GM10266 (cell line): ENCODE measurements at regions not wholly inside any gene's neighbourhood (a gene's known extent, or its start where the extent isn't known, plus 50 kb on each side); places are given as distances from the start of the nearest gene placed in this dataset.

Experiments used
- DNase-seq: peaks from one replicate; pipeline ENCODE4 v3.0.0; 2012; ENCODE audit errors: extremely low spot score
- TF ChIP-seq, protein P1 (sequence below): IDR thresholded peaks from 2 replicates; pipeline ENCODE4 v1.5.1; 2012; ENCODE audit warnings: mild to moderate bottlenecking, low read depth; ENCODE audit not compliant: control insufficient read depth, insufficient read depth; ENCODE audit errors: missing control alignments

DNA sequence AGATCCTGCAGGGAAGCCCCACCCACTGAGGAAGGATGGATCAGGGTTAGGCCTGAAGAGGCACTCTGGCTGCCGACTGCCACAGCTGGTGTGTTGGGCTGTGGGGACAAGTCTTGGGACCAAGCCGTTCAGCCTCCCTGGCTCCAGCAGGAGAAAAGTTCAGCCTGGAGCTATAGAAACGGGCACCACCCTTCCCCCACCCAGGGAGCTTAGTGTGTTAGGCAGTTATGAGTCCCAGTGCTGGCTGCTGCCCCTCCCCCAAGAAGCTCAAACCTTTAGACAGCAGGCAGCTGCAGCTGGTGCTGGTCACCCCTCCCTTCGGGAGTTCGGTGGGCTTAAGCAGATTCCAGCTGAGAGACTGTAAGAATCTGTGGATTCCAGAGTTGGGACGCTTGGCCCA is 447.1 kb upstream of the HS6ST1 start:
- no peak for DNase-seq
- TF ChIP-seq, protein P1, sequence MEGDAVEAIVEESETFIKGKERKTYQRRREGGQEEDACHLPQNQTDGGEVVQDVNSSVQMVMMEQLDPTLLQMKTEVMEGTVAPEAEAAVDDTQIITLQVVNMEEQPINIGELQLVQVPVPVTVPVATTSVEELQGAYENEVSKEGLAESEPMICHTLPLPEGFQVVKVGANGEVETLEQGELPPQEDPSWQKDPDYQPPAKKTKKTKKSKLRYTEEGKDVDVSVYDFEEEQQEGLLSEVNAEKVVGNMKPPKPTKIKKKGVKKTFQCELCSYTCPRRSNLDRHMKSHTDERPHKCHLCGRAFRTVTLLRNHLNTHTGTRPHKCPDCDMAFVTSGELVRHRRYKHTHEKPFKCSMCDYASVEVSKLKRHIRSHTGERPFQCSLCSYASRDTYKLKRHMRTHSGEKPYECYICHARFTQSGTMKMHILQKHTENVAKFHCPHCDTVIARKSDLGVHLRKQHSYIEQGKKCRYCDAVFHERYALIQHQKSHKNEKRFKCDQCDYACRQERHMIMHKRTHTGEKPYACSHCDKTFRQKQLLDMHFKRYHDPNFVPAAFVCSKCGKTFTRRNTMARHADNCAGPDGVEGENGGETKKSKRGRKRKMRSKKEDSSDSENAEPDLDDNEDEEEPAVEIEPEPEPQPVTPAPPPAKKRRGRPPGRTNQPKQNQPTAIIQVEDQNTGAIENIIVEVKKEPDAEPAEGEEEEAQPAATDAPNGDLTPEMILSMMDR = no peak

DNA sequence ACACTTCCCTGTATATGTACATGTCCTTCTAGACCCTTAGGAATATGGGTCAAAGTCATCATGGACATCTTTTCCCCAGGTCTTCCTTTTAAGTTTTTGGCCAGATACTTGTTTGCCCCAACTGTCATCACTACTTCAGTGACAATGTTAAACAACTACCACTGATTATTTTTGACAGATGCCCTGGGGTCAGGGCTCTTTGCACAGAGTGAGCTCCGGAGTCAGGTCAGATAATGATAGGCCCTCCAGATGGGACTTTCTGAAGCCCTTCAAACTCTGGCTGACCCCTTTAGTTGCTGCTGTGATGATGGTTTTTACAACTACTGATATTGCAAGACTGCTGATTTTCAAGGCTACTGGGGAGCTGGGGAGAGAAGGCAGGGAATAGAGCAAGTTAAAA is 449.4 kb upstream of the HS6ST1 start:
- TF ChIP-seq, protein P1 = no peak

DNA sequence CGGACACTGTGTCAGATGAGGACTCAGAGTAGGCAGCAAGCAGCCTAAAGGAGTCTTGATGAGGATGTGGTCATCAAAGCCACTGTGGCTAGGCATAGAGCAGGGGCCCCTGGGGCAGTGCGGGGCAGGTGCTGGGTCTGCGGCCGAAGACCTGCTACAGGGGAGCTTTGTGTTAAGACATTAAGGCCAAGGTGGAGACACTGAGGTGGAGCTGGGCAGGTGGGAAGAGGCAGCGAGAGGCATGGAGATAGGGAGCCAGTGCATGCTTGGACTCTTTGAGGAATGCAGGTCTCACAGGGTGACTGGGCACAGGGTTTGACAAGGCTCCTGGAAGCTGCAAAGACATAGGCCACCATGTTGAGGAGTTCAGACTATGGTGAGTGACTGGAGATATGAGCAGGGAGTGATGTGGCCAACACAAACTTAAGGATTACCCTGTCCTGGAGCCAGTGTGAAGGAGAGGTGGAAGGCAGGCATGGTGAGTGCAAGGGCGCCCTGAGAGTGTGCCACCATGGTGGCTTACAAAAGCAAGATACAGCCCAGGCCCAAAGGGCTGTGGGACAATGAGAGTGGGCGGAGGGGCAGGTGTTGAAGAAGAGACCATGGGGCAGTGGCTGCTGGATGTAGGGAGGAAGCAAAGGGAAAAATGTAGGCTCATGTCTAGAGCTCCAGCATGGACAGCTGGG is 450.9 kb upstream of the HS6ST1 start:
- TF ChIP-seq, protein P1 = no peak
- DNase-seq = no peak

More for the DNA sequence above, 449.4 kb upstream of the HS6ST1 start:
- DNase-seq = no peak

DNA sequence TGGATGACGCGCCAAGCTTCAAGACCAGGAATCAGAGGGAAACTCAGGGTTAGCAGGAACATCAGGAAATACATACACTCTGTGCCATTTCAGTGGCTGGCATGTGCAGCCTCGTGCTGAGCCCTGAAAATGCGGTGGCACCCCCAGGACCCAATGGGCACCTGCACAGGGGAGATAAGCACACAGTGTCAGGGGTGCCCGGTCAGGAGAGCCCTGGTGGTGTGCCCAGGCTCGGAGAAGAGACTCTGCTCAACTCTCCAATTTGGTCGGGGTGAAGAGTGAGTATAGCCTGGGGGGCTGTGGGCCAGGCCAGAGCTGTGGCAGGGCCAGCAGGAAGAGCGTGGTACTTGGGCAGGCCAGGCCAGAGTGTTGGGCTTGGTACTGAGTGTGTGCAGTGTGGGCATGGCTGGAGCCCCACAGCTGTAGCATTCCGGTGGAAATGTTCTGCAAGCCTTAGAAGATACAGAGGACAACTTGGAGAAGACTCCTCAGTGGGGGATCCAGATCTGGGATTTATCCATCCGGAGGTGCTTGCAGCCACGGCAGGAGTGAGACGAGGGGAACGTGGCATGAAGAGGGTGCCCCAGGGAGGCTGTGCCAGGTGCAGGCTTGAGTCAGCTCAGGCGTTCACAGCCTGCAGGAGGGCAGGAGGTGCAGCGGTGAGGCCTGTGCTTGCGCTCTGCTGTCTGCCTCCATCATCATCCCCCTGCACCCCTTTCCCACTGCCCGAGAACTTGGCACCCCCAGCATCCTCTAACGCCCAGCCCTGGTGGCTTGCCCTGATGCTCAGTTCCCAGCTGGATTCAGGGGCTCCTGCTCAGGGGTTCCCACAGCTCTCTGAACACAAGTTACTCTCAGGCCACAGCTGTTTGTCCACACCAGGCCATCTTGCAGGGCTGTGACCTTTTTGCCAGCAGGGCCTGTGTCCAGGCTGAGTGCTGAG is 451.7 kb upstream of the HS6ST1 start:
- TF ChIP-seq, protein P1 = no peak
- DNase-seq = no peak

DNA sequence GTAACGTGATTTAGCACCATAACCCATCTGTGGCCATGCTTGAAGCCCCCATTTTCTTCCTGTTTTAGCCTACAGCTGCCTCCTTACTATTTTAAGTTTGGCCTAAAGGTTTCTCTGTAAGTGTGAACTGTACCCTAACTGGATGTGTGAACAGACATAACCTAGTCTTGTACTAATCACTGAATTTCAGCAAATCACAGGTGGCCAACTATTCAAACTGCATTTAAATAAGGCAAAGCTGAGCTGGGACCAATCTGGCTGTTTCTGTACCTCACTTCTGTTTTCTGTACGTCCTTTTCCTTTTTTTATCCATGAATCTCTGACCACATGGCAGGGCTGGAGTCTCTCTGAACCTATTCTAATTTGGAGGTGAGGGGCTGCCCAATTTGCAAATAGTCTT is 452.7 kb upstream of the HS6ST1 start:
- TF ChIP-seq, protein P1 = no peak

DNA sequence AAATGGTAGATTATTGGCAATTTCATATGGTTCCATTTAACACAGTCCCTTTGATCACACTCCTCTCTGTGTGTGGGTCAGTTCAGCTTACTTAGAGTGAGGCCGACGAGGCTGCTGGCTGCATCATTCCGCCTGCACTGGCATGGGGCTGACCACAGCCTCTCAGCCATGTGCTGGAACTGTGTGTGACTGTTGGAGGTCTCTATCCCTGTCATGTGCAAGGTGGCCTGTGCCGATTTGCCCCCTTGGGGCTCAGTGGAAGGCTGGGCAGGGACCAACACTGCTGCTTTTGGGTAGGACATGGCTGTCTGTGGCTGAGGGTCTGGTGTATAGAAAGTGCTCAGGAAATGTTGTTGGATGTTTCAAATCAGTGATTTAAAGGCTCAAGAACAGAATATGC is 454.0 kb upstream of the HS6ST1 start:
- DNase-seq = no peak
- TF ChIP-seq, protein P1 = no peak

More for the DNA sequence above, 452.7 kb upstream of the HS6ST1 start:
- DNase-seq = no peak
